ENCODE measurements at regions not wholly inside any gene's neighbourhood (a gene's known extent, or its start where the extent isn't known, plus 50 kb on each side); places are given as distances from the start of the nearest gene placed in this dataset.
"Not testable (repeated sequence)": the region's sequence is repeated elsewhere in the genome, so short reads cannot be mapped to it uniquely, and the experiment has no call there.

GRCh38 chr4:164591666-164592065 is 162.3 kb upstream of the SMIM31 start:
- no peaks in the 10 kb centered on the region for H3K27me3 ChIP-seq (ENCODE audit: insufficient read depth, low read length)
- WGBS, result 95% methylated on average over 4 of the region's 6 CpGs
- no peaks in the 10 kb centered on the region for H3K4me1 ChIP-seq (ENCODE audit: insufficient read depth, low read length)
- H3K9ac ChIP-seq (ENCODE audit: low read depth, low read length), result no peak overlapping the region
- H3K36me3 ChIP-seq (ENCODE audit: insufficient read depth, low read length), result no peaks in the 10 kb centered on the region
- no peak overlapping the region for H3K27ac ChIP-seq (ENCODE audit: low read depth, low read length)
- no peak overlapping the region for H3K4me3 ChIP-seq (ENCODE audit: low read length)
- no peaks in the 10 kb centered on the region for H3K9me3 ChIP-seq (ENCODE audit: insufficient read depth, low read depth, low read length)

DNA sequence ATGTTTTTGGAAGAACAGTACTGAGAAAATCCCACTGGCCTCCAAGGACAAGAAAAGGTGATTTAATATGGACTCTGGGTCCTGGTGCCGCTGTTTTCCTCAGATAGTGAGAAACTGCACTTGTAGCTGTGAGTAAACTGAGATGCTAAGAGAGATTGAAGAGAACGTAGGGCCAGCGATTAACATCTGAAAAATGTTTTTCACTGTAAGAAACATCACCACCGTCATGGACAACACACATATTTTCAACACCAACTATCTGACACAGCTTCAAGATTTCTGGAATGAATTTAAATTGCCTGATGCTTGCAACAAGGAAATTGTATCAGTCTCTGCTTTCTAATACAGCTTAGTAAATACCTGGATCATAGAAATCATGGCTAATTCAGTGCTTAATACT is 158.2 kb upstream of the SMIM31 start:
- Histone ChIP-seq H3K4me1 (ENCODE audit: insufficient read depth, low read length) (no peaks in the 10 kb centered on the region), H3K36me3 (ENCODE audit: insufficient read depth, low read length) (no peaks in the 10 kb centered on the region), H3K4me3 (ENCODE audit: low read length) (no peak overlapping the region), H3K27me3 (ENCODE audit: insufficient read depth, low read length) (no peaks in the 10 kb centered on the region), H3K9me3 (ENCODE audit: insufficient read depth, low read depth, low read length) (no peaks in the 10 kb centered on the region), H3K9ac (ENCODE audit: low read depth, low read length) (no peak overlapping the region), H3K27ac (ENCODE audit: low read depth, low read length) (no peak overlapping the region)
- WGBS, result 95% methylated on average over 4 of the region's 4 CpGs

GRCh38 chr4:164596318-164596878 is 157.5 kb upstream of the SMIM31 start:
- no peaks in the 10 kb centered on the region for H3K36me3 ChIP-seq (ENCODE audit: insufficient read depth, low read length)
- 94% methylated on average over 17 of the region's 17 CpGs for WGBS
- no peaks in the 10 kb centered on the region for H3K4me1 ChIP-seq (ENCODE audit: insufficient read depth, low read length)
- H3K27me3 ChIP-seq (ENCODE audit: insufficient read depth, low read length), result no peaks in the 10 kb centered on the region
- no peak overlapping the region for H3K27ac ChIP-seq (ENCODE audit: low read depth, low read length)
- no peak overlapping the region for H3K4me3 ChIP-seq (ENCODE audit: low read length)
- H3K9me3 ChIP-seq (ENCODE audit: insufficient read depth, low read depth, low read length), result 0 out of 2 replicates have a peak, but pooled peaks cover 3% of the 10 kb centered on the region
- H3K9ac ChIP-seq (ENCODE audit: low read depth, low read length), result no peak overlapping the region

DNA sequence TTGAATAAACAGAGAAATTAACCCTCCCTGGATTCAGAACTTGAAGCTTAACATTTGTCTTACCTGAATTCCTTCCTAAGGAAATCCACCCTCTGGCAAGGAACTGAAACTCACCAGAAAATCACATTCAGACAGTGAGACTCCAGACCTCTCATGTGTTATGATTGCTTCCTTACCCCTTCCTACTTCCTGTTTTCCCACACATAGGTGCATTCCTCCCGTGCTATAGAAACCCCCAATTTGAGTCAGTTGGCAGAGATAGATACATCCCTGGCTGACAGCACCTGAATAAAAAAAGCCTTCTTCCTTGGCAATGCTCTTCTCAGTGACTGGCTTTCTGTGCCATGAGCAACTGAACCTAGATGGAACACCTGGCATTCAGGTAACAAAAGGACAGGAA is 157.0 kb upstream of the SMIM31 start:
- no peak overlapping the region for H3K27ac ChIP-seq (ENCODE audit: low read depth, low read length)
- no peak overlapping the region for H3K4me3 ChIP-seq (ENCODE audit: low read length)
- no peaks in the 10 kb centered on the region for H3K27me3 ChIP-seq (ENCODE audit: insufficient read depth, low read length)
- H3K9me3 ChIP-seq (ENCODE audit: insufficient read depth, low read depth, low read length), result peaks cover 8% of the 10 kb centered on the region; the same call in 1 of the 2 replicates
- no peaks in the 10 kb centered on the region for H3K4me1 ChIP-seq (ENCODE audit: insufficient read depth, low read length)
- H3K9ac ChIP-seq (ENCODE audit: low read depth, low read length), result no peak overlapping the region
- H3K36me3 ChIP-seq (ENCODE audit: insufficient read depth, low read length), result no peaks in the 10 kb centered on the region
- WGBS, result 72% methylated on average over 1 of the region's 1 CpG

GRCh38 chr4:164601653-164602052 is 152.3 kb upstream of the SMIM31 start:
- peaks cover 11% of the 10 kb centered on the region; the same call in 1 of the 2 replicates for H3K9me3 ChIP-seq (ENCODE audit: insufficient read depth, low read depth, low read length)
- no peak overlapping the region for H3K9ac ChIP-seq (ENCODE audit: low read depth, low read length)
- H3K4me1 ChIP-seq (ENCODE audit: insufficient read depth, low read length), result no peaks in the 10 kb centered on the region
- no peak overlapping the region for H3K4me3 ChIP-seq (ENCODE audit: low read length)
- H3K27me3 ChIP-seq (ENCODE audit: insufficient read depth, low read length), result no peaks in the 10 kb centered on the region
- no peak overlapping the region for H3K27ac ChIP-seq (ENCODE audit: low read depth, low read length)
- no peaks in the 10 kb centered on the region for H3K36me3 ChIP-seq (ENCODE audit: insufficient read depth, low read length)
- WGBS, result no CpG with 5 or more reads among the region's 1 CpG

- peaks cover 11% of the 10 kb centered on the region; the same call in 1 of the 2 replicates for H3K9me3 ChIP-seq (ENCODE audit: insufficient read depth, low read depth, low read length)
- H3K27ac ChIP-seq (ENCODE audit: low read depth, low read length); H3K27me3 ChIP-seq (ENCODE audit: insufficient read depth, low read length); H3K4me3 ChIP-seq (ENCODE audit: low read length); H3K36me3 ChIP-seq (ENCODE audit: insufficient read depth, low read length); H3K4me1 ChIP-seq (ENCODE audit: insufficient read depth, low read length); H3K9ac ChIP-seq (ENCODE audit: low read depth, low read length): not testable (repeated sequence)
- WGBS, result 79% methylated on average over 6 of the region's 6 CpGs
These were observed 148.1 kb upstream of the SMIM31 start for GRCh38 chr4:164605791-164606190.

GRCh38 chr4:164606478-164606877 is 147.5 kb upstream of the SMIM31 start:
- no peaks in the 10 kb centered on the region for H3K27me3 ChIP-seq (ENCODE audit: insufficient read depth, low read length)
- H3K27ac ChIP-seq (ENCODE audit: low read depth, low read length), result no peak overlapping the region
- no peaks in the 10 kb centered on the region for H3K36me3 ChIP-seq (ENCODE audit: insufficient read depth, low read length)
- no peak overlapping the region for H3K4me3 ChIP-seq (ENCODE audit: low read length)
- no peak overlapping the region for H3K9ac ChIP-seq (ENCODE audit: low read depth, low read length)
- peaks cover 8% of the 10 kb centered on the region; the same call in 1 of the 2 replicates for H3K9me3 ChIP-seq (ENCODE audit: insufficient read depth, low read depth, low read length)
- H3K4me1 ChIP-seq (ENCODE audit: insufficient read depth, low read length), result no peaks in the 10 kb centered on the region

DNA sequence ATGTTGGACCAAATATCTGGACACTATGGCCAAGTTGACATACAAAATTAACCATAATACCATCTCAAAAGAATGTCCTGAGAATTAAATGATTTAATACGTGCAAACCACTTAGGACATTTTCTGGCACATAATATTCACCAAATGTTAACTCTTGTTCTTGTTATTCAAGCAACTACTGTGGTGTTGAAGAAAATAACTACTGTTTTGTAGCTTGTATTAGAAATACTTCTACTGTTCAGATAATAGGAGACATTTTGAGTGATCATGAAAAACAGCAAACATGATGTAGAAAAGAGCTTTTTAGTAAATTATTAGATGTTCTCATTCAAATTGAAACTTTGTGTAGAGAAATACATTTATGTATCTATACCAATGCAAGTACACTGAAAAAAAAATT is 140.7 kb upstream of the SMIM31 start:
- Histone ChIP-seq H3K27me3 (ENCODE audit: insufficient read depth, low read length) (no peaks in the 10 kb centered on the region), H3K4me3 (ENCODE audit: low read length) (no peak overlapping the region), H3K4me1 (ENCODE audit: insufficient read depth, low read length) (no peaks in the 10 kb centered on the region), H3K9me3 (ENCODE audit: insufficient read depth, low read depth, low read length) (no peaks in the 10 kb centered on the region), H3K9ac (ENCODE audit: low read depth, low read length) (no peak overlapping the region), H3K27ac (ENCODE audit: low read depth, low read length) (no peak overlapping the region), H3K36me3 (ENCODE audit: insufficient read depth, low read length) (no peaks in the 10 kb centered on the region)
- WGBS, result 88% methylated on average over 1 of the region's 1 CpG

DNA sequence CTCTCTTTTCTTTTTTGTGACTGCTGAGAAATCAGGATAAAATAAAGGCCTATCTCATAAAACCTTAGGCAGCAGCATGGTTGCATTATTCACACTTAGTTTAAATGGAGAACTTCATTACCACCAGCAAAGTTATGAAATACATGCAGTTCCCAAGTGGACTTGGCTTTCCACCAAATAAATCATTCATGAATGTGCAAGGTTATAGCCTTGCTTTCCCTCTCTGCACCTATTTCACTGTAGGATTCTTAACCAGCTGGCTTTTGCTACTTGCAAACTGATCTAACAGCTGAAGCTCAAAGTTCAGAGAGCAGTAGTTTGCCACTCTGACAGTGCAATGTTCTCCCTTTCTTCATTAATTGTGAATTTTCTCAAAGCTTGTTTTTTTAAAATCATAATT is 140.1 kb upstream of the SMIM31 start:
- no peak overlapping the region for H3K27ac ChIP-seq (ENCODE audit: low read depth, low read length)
- H3K27me3 ChIP-seq (ENCODE audit: insufficient read depth, low read length), result no peaks in the 10 kb centered on the region
- H3K36me3 ChIP-seq (ENCODE audit: insufficient read depth, low read length), result no peaks in the 10 kb centered on the region
- no peaks in the 10 kb centered on the region for H3K9me3 ChIP-seq (ENCODE audit: insufficient read depth, low read depth, low read length)
- no peak overlapping the region for H3K9ac ChIP-seq (ENCODE audit: low read depth, low read length)
- H3K4me1 ChIP-seq (ENCODE audit: insufficient read depth, low read length), result no peaks in the 10 kb centered on the region
- H3K4me3 ChIP-seq (ENCODE audit: low read length), result no peak overlapping the region

DNA sequence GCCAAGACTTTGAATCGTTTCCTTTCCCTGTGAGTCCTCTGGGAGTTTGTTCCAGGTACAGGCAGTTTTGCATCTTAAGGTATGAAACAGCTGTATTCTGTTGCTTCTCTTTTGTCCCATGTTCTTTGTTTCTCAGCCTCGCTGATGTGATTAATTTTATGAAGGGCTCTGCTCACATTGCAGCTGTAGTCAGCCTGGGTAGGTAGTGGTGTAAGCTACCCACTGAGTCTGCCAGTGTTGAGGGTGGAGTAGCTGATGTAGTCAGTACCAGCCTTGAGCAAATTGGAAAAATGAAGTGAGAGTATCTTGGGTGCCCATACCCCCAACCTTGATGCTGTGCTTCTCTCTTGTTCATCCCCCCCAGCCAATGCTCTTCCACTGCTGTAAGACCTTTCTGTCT is 139.6 kb upstream of the SMIM31 start:
- H3K4me1 ChIP-seq (ENCODE audit: insufficient read depth, low read length), result no peaks in the 10 kb centered on the region
- no peaks in the 10 kb centered on the region for H3K36me3 ChIP-seq (ENCODE audit: insufficient read depth, low read length)
- no peak overlapping the region for H3K27ac ChIP-seq (ENCODE audit: low read depth, low read length)
- 88% methylated on average over 2 of the region's 2 CpGs for WGBS
- no peaks in the 10 kb centered on the region for H3K9me3 ChIP-seq (ENCODE audit: insufficient read depth, low read depth, low read length)
- no peak overlapping the region for H3K9ac ChIP-seq (ENCODE audit: low read depth, low read length)
- H3K4me3 ChIP-seq (ENCODE audit: low read length), result no peak overlapping the region
- H3K27me3 ChIP-seq (ENCODE audit: insufficient read depth, low read length), result no peaks in the 10 kb centered on the region

DNA sequence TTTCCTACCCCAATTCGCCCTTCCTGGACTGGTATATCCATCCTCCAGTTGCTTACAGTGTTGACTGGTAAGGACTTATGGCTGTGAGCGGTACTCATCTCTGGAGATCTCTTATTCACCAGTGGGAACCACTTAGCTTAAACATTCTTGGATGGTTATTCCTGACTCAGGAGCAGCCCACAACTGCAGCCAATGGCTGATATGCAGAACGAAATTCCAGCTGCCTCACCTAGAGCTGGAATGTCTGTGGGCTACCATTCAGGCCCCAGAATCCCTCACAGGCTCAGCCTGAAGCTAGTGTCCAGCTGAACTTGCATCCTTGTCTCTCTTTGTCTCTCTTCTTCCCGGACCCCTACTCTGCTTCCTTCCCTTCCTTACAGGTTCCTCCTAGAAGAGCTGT is 138.9 kb upstream of the SMIM31 start:
- Histone ChIP-seq H3K4me3 (ENCODE audit: low read length) (no peak overlapping the region), H3K27me3 (ENCODE audit: insufficient read depth, low read length) (no peaks in the 10 kb centered on the region), H3K4me1 (ENCODE audit: insufficient read depth, low read length) (no peaks in the 10 kb centered on the region), H3K27ac (ENCODE audit: low read depth, low read length) (no peak overlapping the region), H3K36me3 (ENCODE audit: insufficient read depth, low read length) (no peaks in the 10 kb centered on the region), H3K9ac (ENCODE audit: low read depth, low read length) (no peak overlapping the region), H3K9me3 (ENCODE audit: insufficient read depth, low read depth, low read length) (no peaks in the 10 kb centered on the region)
- 90% methylated on average over 4 of the region's 4 CpGs for WGBS

GRCh38 chr4:164615964-164616363 is 138.0 kb upstream of the SMIM31 start:
- no peak overlapping the region for H3K9ac ChIP-seq (ENCODE audit: low read depth, low read length)
- H3K27ac ChIP-seq (ENCODE audit: low read depth, low read length), result no peak overlapping the region
- H3K36me3 ChIP-seq (ENCODE audit: insufficient read depth, low read length), result no peaks in the 10 kb centered on the region

More at GRCh38 chr4:164615964-164616363, 138.0 kb upstream of the SMIM31 start:
- Histone ChIP-seq H3K27me3 (ENCODE audit: insufficient read depth, low read length) (no peaks in the 10 kb centered on the region), H3K9me3 (ENCODE audit: insufficient read depth, low read depth, low read length) (no peaks in the 10 kb centered on the region), H3K4me1 (ENCODE audit: insufficient read depth, low read length) (no peaks in the 10 kb centered on the region), H3K4me3 (ENCODE audit: low read length) (no peak overlapping the region)
